ENCODE measurements at regions not wholly inside any gene's neighbourhood (a gene's known extent, or its start where the extent isn't known, plus 50 kb on each side); places are given as distances from the start of the nearest gene placed in this dataset.

GRCh38 chr3:7793786-7794185, 707.8 kb upstream of the LMCD1 start:
- DNase-seq, result no peak

- DNase-seq, result no peak
Observed at GRCh38 chr3:7798276-7798675, 703.3 kb upstream of the LMCD1 start.

GRCh38 chr3:7800006-7800780, 701.4 kb upstream of the LMCD1 start:
- DNase-seq, result no peak

- no peak for DNase-seq
Observed at GRCh38 chr3:7812490-7812889, 689.1 kb upstream of the LMCD1 start.

GRCh38 chr3:7813365-7813764, 688.3 kb upstream of the LMCD1 start:
- no peak for DNase-seq

GRCh38 chr3:7817239-7817638, 684.4 kb upstream of the LMCD1 start:
- no peak for DNase-seq

GRCh38 chr3:7820969-7821368, 680.7 kb upstream of the LMCD1 start:
- DNase-seq, result no peak

GRCh38 chr3:7821858-7822257, 679.8 kb upstream of the LMCD1 start:
- no peak for DNase-seq

GRCh38 chr3:7841451-7841850, 660.2 kb upstream of the LMCD1 start:
- DNase-seq, result no peak

- no peak for DNase-seq
Observed at GRCh38 chr3:7843441-7843840, 658.2 kb upstream of the LMCD1 start.

GRCh38 chr3:7847021-7847420, 654.6 kb upstream of the LMCD1 start:
- DNase-seq, result no peak

GRCh38 chr3:7847521-7847920, 654.1 kb upstream of the LMCD1 start:
- no peak for DNase-seq

GRCh38 chr3:7854266-7854665, 647.4 kb upstream of the LMCD1 start:
- no peak for DNase-seq

- no peak for DNase-seq
Observed at GRCh38 chr3:7854721-7855120, 646.9 kb upstream of the LMCD1 start.

- DNase-seq, result no peak
Observed at GRCh38 chr3:7865611-7866010, 636.0 kb upstream of the LMCD1 start.

GRCh38 chr3:7867587-7867986, 634.0 kb upstream of the LMCD1 start:
- no peak for DNase-seq

GRCh38 chr3:7871003-7871560, 630.5 kb upstream of the LMCD1 start:
- no peak for DNase-seq

GRCh38 chr3:7874116-7874515, 627.5 kb upstream of the LMCD1 start:
- no peak for DNase-seq

- no peak for DNase-seq
Observed at GRCh38 chr3:7875925-7876324, 625.7 kb upstream of the LMCD1 start.

- DNase-seq, result peak; percentile 36
Observed at GRCh38 chr3:7876741-7877297, 624.8 kb upstream of the LMCD1 start.

- no peak for DNase-seq
Observed at GRCh38 chr3:7877312-7877711, 624.3 kb upstream of the LMCD1 start.

GRCh38 chr3:7879572-7879971, 622.1 kb upstream of the LMCD1 start:
- DNase-seq, result no peak

GRCh38 chr3:7881946-7882345, 619.7 kb upstream of the LMCD1 start:
- no peak for DNase-seq

GRCh38 chr3:7897655-7898054, 604.0 kb upstream of the LMCD1 start:
- no peak for DNase-seq

- DNase-seq, result no peak
Observed at GRCh38 chr3:7913283-7913682, 588.3 kb upstream of the LMCD1 start.

Measured in activated CD4-positive, alpha-beta T cell treated with anti-CD3 and anti-CD28 coated beads, Interleukin-2, amount 50 U/mL, for 1 hour (primary cell).